GM19240 (cell line): ENCODE measurements at regions not wholly inside any gene's neighbourhood (a gene's known extent, or its start where the extent isn't known, plus 50 kb on each side); places are given as distances from the start of the nearest gene placed in this dataset.

Source experiments
- DNase-seq: peaks from one replicate; pipeline ENCODE4 v3.0.0; 2011; ENCODE audit warnings: low spot score; ENCODE audit not compliant: insufficient read length

GRCh38 chr18:22670914-22671313, 253.2 kb upstream of the CTAGE1 start:
- DNase-seq = no peak

DNA sequence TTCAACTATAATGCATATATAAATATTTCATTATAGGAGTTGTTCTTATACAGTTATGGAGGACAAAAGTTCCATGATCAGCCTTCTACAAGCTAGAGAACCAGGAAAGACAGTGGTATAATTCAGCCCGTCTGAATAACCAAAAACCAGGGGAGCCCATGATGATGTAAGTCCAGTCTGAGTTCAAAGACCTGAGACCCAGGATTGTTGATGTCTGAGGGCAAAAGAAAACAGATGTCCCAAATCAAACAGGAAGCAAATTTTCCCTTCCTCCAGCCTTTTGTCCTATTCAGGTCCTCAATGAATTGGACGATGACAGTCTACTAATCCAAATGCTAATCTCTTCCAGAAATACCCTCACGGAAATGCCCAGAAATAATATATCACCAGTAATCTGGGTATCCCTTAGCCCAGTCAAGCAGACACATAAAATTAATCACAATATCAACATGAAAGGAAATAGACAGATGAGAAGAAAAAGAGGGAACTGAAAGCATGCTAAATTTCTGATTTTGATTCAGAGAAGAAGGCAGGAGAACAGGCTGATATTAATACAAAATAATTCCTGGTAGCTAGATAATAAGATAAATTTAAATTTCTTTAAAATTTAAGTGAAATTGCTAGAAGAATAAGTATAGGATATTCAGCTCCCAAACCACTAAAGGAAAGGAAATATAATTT, 255.6 kb upstream of the CTAGE1 start:
- no peak for DNase-seq

DNA sequence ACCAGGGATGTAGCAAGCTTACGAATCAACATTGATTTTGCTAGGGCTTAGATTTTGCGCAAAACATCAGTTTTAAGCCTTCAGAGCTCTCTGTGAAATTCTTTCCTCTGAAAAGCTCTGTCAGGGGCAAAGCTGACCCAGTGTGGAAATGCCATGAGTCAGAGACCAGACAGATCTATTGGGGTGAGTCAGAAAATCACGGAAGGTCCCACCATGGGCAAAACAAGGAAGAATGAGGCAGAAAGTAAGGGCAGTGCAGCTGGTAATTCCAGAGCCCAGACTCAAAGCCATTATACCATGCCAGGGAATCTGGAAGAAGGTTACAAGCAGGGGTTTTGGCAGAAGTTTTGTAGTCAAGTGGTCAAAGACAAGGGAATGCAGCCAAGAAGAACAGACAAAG, 256.6 kb upstream of the CTAGE1 start:
- no peak for DNase-seq

- no peak for DNase-seq
These were observed 257.3 kb upstream of the CTAGE1 start for GRCh38 chr18:22675006-22675405.

GRCh38 chr18:22676423-22676822, 256.7 kb upstream of the RBBP8 start:
- no peak for DNase-seq

GRCh38 chr18:22678486-22678885, 254.6 kb upstream of the RBBP8 start:
- no peak for DNase-seq

DNA sequence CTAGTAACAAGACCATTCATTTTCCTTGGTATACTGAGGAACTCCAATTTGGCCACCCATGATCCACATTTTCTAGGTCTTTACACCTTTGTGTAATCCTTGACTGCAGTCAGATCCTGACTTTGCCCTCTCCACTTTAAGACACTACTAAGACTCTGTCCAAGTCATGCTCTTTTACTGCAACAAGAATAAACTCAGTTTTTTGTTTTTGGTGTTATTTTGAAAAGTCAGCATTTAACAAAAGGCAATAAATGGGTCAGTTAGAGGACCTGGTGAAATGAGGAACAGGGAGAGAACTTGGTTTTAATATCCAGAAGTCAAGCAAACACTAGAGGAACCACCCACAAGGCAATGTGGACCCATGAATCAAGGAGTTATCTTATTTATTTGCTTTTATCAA, 252.2 kb upstream of the RBBP8 start:
- no peak for DNase-seq

- DNase-seq = no peak
These were observed 251.2 kb upstream of the RBBP8 start for GRCh38 chr18:22681908-22682307.

DNA sequence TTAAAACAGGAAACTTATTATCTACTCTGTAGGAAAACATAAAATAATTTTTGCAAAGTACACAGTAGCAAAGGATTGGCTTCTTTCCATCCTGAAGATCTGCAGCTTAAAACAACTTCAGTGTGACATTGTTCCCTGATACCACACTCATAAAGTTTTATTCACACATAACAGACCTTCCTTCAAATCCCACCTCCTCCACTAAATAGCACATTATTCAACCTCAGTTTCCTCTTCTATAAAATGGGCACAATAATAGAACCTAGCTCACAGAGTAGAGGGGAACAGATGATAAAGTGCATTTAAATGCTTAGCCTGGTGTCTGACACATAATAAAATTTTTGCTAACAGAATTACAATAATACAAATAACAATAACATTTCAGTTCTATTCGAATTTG, 250.4 kb upstream of the RBBP8 start:
- no peak for DNase-seq

GRCh38 chr18:22683196-22683676, 249.9 kb upstream of the RBBP8 start:
- no peak for DNase-seq

GRCh38 chr18:22683786-22684185, 249.3 kb upstream of the RBBP8 start:
- DNase-seq = no peak

- DNase-seq = no peak
These were observed 248.9 kb upstream of the RBBP8 start for GRCh38 chr18:22684268-22684667.

GRCh38 chr18:22685788-22686187, 247.3 kb upstream of the RBBP8 start:
- no peak for DNase-seq

GRCh38 chr18:22687892-22688680, 245.0 kb upstream of the RBBP8 start:
- no peak for DNase-seq

GRCh38 chr18:22688877-22689496, 244.1 kb upstream of the RBBP8 start:
- DNase-seq = no peak

DNA sequence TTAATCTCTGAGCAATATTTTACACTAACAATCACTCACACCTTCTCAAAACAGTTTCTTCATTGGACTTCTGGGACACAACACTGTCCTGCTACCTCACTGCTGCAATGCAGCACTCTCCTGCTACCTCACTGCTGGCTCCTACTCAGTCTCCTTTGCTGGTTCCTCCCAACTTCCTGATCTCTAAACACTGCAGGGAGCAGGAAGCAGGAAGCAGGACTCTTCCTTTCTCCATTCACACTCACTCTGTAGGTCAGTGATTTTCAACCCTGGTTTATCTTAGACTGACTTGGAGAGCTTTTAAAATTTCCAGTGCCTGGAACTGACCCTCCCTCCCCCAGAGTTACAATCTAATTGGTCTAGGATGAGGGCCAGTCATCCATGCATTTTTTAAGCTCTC, 243.4 kb upstream of the RBBP8 start:
- no peak for DNase-seq

- no peak for DNase-seq
These were observed 242.6 kb upstream of the RBBP8 start for GRCh38 chr18:22690556-22690955.

DNA sequence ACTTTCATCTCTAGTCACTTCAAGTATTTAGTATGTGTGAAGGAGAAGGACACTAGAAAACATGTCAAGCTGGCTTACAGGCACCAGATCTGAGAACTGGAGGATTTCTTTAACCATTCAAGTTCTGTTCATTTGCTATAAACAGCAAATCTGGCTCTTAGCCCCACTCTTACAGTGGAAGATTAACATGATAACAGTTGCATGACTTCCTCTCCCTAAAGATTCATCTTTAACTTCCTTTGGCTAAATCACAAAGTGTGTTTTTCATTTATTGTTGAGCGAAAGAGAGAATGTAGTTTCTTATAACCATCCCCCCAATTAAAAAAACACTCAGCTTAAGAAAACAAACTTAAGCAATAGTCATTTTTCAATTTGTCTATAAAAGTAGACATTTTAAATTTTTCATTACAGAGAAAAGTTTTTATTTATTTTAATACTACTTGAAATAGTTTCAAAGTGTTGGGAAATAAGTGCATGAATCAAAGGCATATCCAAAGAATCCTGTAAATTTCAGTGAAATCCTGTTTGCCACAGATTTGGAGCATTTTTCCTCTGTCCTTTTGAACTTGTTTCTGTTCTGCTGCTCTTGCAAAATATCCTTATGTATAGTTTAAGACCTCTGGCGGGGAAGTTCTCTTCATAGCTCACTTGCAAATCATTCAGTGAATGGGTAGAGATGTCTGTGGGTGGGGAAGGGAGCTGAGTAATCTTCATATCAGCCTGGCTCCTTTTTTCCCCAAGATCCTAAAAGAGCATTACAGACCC, 241.0 kb upstream of the RBBP8 start:
- no peak for DNase-seq

DNA sequence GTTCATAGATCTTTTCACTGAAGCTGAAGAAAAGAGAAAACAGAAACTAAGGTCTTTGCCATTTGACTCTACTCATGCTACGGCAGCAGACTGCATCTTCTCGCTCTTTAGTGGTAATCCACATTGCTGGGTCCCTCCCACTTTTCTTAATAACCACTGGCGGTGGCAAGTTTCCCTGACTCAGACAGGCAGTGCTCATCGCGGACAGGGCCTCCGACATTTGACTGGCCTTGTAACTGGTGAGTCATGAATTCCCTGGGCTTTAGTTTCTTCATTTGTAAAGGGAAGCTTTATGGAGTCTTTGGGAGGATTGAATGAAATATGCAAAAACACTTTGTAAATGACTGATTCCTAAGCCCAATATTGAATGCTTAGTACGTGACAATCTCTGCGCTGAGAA, 238.2 kb upstream of the RBBP8 start:
- DNase-seq = no peak

DNA sequence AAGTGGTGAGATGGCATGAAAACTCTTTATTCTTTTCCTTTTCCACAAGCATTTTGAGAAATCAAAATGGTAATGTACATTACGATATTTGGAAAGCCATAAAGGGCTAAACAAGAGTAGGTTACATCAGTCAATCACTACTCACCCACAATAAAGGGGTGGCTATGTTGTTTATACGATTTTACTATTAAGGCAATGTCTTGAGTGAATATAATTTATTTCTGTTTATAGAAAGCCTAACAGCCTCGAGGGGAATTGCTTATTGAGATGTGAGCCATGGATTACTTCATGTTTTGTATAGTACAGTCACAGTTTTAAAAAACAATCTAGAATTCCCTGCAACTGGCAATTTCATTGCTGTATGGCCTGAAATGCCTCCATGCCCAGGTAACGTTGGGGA, 237.5 kb upstream of the RBBP8 start:
- no peak for DNase-seq

DNA sequence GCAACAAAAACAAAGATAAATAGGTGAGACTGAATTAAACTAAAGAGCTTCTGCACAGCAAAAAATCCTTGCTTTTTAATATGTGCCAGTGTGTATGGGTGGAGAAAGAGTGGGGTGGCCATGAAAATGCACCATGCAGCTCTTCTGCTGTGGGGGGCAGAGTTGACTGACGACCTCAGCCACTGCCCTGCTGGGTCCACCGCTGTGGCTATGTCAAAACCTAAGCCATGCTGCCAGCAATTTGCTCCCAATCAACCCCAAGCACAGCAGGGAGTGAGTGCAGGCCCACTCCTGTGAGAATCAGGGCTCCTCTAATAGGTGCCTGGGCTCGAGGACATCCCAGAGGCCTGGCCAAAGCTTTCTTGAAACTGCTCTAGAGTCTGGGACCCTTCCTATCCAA, 235.6 kb upstream of the RBBP8 start:
- DNase-seq = no peak

DNA sequence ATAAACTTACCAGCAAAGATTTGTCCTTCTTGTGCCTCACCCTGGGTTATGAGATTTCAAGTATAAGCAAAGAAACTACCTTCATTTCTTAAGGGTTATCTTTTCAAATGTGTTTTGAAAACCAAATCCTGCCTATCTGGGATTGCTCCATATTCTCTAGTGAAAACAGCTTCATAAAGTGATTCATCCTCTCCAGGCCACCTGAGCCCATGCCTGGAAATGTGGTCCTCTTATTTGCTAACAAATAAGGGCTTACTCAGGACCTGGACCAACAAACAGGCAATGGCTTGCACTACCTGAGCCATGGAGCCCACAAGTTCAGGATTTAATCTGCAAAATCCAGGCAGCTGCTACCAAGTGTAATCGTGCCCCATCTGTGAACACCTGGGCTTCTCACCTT, 234.4 kb upstream of the RBBP8 start:
- DNase-seq = no peak
